Ishikawa (cell line): ENCODE measurements at regions not wholly inside any gene's neighbourhood (a gene's known extent, or its start where the extent isn't known, plus 50 kb on each side); places are given as distances from the start of the nearest gene placed in this dataset.

Experiments used
- CEBPB ChIP-seq: IDR thresholded peaks from 2 replicates; pipeline ENCODE4 v1.6.1; 2012
- CREB1 ChIP-seq: IDR thresholded peaks from 2 replicates; pipeline ENCODE4 v1.6.1; 2012; ENCODE audit warnings: low read depth
- EP300 ChIP-seq: IDR thresholded peaks from 2 replicates; pipeline ENCODE4 v1.6.1; 2012; ENCODE audit warnings: borderline replicate concordance
- FOXM1 ChIP-seq: IDR thresholded peaks from 2 replicates; pipeline ENCODE4 v1.6.1; 2012; ENCODE audit warnings: low read depth, borderline replicate concordance
- MAX ChIP-seq: IDR thresholded peaks from 2 replicates; pipeline ENCODE4 v1.6.1; 2012
- NFIC ChIP-seq: IDR thresholded peaks from 2 replicates; pipeline ENCODE4 v1.6.1; 2012
- RAD21 ChIP-seq: IDR thresholded peaks from 2 replicates; pipeline ENCODE4 v1.6.1; 2012; ENCODE audit warnings: low read depth
- REST ChIP-seq: IDR thresholded peaks from 2 replicates; pipeline ENCODE4 v1.6.1; 2012; ENCODE audit warnings: low read depth, mild to moderate bottlenecking
- TAF1 ChIP-seq: IDR thresholded peaks from 2 replicates; pipeline ENCODE4 v1.6.1; 2012; ENCODE audit warnings: low read depth, mild to moderate bottlenecking
- TCF12 ChIP-seq: IDR thresholded peaks from 2 replicates; pipeline ENCODE4 v1.6.1; 2012; ENCODE audit warnings: low read depth
- TEAD4 ChIP-seq: IDR thresholded peaks from 2 replicates; pipeline ENCODE4 v1.6.1; 2012
- USF1 ChIP-seq: IDR thresholded peaks from 2 replicates; pipeline ENCODE4 v1.6.1; 2012
- YY1 ChIP-seq: IDR thresholded peaks from 2 replicates; pipeline ENCODE4 v1.6.1; 2012; ENCODE audit warnings: low read depth
- ZBTB7A ChIP-seq: IDR thresholded peaks from 2 replicates; pipeline ENCODE4 v1.6.1; 2012; ENCODE audit warnings: low read depth

GRCh38 chr15:38863381-38863780 lies 298.8 kb upstream of the RASGRP1 start:
- TF ChIP-seq CEBPB = no peak
- no peak for TF ChIP-seq NFIC
- no peak for TF ChIP-seq EP300
- no peak for TF ChIP-seq MAX
- TF ChIP-seq RAD21 = no peak
- TF ChIP-seq USF1 = no peak
- no peak for TF ChIP-seq YY1
- TF ChIP-seq REST = no peak
- TF ChIP-seq TAF1 = no peak
- TF ChIP-seq CREB1 = no peak
- no peak for TF ChIP-seq FOXM1
- TF ChIP-seq TEAD4 = no peak
- no peak for TF ChIP-seq TCF12
- TF ChIP-seq ZBTB7A = no peak
